ENCODE measurements at regions not wholly inside any gene's neighbourhood (a gene's known extent, or its start where the extent isn't known, plus 50 kb on each side); places are given as distances from the start of the nearest gene placed in this dataset.

- TF ChIP-seq PATZ1 (CRISPR knock-in tag; IDR thresholded peaks at IDR 0.05; ENCODE audit: borderline replicate concordance) (no peak), ZC3H10 (CRISPR knock-in tag; IDR thresholded peaks at IDR 0.05) (no peak), TSHZ2 (CRISPR knock-in tag; IDR thresholded peaks at IDR 0.05) (no peak), ARNTL (CRISPR knock-in tag; IDR thresholded peaks at IDR 0.05; ENCODE audit: borderline replicate concordance, low read depth) (no peak), ZNF8 (CRISPR knock-in tag; IDR thresholded peaks at IDR 0.05) (no peak), RARB (CRISPR knock-in tag; IDR thresholded peaks at IDR 0.05) (no peak), ZNF565 (CRISPR knock-in tag; conservative IDR thresholded peaks at IDR 0.05; ENCODE audit: low read depth) (no peak)
Observed at GRCh38 chr6:94651239-94651638, 926.1 kb upstream of the MANEA start.

All from SK-N-SH treated with all-trans-retinoic acid at 6 μM for 48 hours (cell line).